ENCODE measurements at regions not wholly inside any gene's neighbourhood (a gene's known extent, or its start where the extent isn't known, plus 50 kb on each side); places are given as distances from the start of the nearest gene placed in this dataset.

DNA sequence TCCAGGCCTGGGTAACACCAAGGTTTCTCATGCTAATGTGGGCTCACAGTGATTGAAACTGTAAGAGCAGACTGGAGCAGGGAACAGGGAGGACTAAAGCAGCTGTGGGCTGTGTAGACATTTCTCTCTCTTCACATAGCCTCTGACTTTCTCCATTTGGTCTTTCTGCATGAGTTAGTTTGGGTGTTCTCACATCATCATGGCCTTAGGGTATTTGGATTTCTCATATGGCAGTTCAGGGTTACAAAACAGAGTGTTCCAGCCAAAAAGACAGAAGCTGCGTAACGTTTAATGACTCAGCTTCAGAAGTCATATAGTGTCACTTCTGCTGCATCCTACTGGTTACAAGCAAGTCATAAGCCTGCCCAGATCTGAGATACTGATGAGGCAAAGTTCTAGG, 52.0 kb upstream of the OSBPL8 start:
- Histone ChIP-seq H3K4me1 (ENCODE audit: control insufficient read depth, insufficient read depth, low read length) (peaks cover 6% of the 10 kb centered on the region; the same call in 1 of the 2 replicates), H3K9me3 (ENCODE audit: control insufficient read depth, insufficient read depth, low read depth, low read length) (no peaks in the 10 kb centered on the region), H3K4me3 (ENCODE audit: low read depth, low read length) (no peak overlapping the region), H3K27ac (ENCODE audit: extremely low read depth, low read depth, low read length) (no peak overlapping the region), H3K36me3 (ENCODE audit: control insufficient read depth in 2 of 2, insufficient read depth in 1 of 2, low read length in 2 of 2) (no peaks in the 10 kb centered on the region)
- POLR2A ChIA-PET, result no interaction called here
- CTCF ChIA-PET, result interaction anchor here (0.7 kb wide), 1 partner anchor 247 kb away, joined by 3 read pairs; no protein-coding TSS in a partner anchor
- TF ChIP-seq HOXC10 (CRISPR knock-in tag; IDR thresholded peaks at IDR 0.05), result no peak
- no peak for TF ChIP-seq ZNF10 (tag by site-specific recombination; IDR thresholded peaks at IDR 0.05)
- TF ChIP-seq ZNF792 (tag by site-specific recombination; IDR thresholded peaks at IDR 0.05), result no peak
- 0 out of 2 replicates have a peak, but pooled peaks have one; percentile 22 for TF ChIP-seq ZNF692 (tag by site-specific recombination; IDR thresholded peaks at IDR 0.05)
- TF ChIP-seq SETDB1 (IDR thresholded peaks at IDR 0.05; ENCODE audit: insufficient read length, low read length), result no peak
- TF ChIP-seq, protein P1, sequence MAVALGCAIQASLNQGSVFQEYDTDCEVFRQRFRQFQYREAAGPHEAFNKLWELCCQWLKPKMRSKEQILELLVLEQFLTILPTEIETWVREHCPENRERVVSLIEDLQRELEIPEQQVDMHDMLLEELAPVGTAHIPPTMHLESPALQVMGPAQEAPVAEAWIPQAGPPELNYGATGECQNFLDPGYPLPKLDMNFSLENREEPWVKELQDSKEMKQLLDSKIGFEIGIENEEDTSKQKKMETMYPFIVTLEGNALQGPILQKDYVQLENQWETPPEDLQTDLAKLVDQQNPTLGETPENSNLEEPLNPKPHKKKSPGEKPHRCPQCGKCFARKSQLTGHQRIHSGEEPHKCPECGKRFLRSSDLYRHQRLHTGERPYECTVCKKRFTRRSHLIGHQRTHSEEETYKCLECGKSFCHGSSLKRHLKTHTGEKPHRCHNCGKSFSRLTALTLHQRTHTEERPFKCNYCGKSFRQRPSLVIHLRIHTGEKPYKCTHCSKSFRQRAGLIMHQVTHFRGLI (tag by site-specific recombination; IDR thresholded peaks at IDR 0.05), result no peak
- TF ChIP-seq, protein P2, sequence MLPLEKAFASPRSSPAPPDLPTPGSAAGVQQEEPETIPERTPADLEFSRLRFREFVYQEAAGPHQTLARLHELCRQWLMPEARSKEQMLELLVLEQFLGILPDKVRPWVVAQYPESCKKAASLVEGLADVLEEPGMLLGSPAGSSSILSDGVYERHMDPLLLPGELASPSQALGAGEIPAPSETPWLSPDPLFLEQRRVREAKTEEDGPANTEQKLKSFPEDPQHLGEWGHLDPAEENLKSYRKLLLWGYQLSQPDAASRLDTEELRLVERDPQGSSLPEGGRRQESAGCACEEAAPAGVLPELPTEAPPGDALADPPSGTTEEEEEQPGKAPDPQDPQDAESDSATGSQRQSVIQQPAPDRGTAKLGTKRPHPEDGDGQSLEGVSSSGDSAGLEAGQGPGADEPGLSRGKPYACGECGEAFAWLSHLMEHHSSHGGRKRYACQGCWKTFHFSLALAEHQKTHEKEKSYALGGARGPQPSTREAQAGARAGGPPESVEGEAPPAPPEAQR (tag by site-specific recombination; IDR thresholded peaks at IDR 0.05), result no peak
- no peak for TF ChIP-seq ZSCAN23 (tag by site-specific recombination; IDR thresholded peaks at IDR 0.05)
- TF ChIP-seq ZNF776 (tag by site-specific recombination; IDR thresholded peaks at IDR 0.05; ENCODE audit: borderline replicate concordance), result no peak
- TF ChIP-seq ZNF785 (tag by site-specific recombination; IDR thresholded peaks at IDR 0.05), result no peak
- no peak for TF ChIP-seq KLF7 (tag by site-specific recombination; IDR thresholded peaks at IDR 0.05; ENCODE audit: borderline replicate concordance)
- no peak for TF ChIP-seq ZNF701 (tag by site-specific recombination; IDR thresholded peaks at IDR 0.05)
- TF ChIP-seq ZNF600 (tag by site-specific recombination; IDR thresholded peaks at IDR 0.05), result no peak
- TF ChIP-seq ZNF624 (tag by site-specific recombination; IDR thresholded peaks at IDR 0.05), result no peak
- TF ChIP-seq, protein P3, sequence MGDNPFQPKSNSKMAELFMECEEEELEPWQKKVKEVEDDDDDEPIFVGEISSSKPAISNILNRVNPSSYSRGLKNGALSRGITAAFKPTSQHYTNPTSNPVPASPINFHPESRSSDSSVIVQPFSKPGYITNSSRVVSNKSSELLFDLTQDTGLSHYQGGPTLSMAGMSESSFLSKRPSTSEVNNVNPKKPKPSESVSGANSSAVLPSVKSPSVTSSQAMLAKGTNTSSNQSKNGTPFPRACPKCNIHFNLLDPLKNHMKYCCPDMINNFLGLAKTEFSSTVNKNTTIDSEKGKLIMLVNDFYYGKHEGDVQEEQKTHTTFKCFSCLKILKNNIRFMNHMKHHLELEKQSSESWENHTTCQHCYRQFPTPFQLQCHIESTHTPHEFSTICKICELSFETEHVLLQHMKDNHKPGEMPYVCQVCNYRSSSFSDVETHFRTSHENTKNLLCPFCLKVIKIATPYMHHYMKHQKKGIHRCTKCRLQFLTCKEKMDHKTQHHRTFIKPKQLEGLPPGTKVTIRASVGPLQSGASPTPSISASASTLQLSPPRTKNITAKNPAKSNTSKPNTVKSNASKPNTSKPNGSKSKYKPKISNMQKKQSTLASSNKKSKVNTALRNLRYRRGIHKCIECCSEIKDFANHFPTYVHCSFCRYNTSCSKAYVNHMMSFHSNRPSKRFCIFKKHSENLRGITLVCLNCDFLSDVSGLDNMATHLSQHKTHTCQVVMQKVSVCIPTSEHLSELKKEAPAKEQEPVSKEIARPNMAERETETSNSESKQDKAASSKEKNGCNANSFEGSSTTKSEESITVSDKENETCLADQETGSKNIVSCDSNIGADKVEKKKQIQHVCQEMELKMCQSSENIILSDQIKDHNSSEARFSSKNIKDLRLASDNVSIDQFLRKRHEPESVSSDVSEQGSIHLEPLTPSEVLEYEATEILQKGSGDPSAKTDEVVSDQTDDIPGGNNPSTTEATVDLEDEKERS (tag by site-specific recombination; IDR thresholded peaks at IDR 0.05), result no peak
- 0 out of 2 replicates have a peak, but pooled peaks have one; percentile 35 for TF ChIP-seq ZNF660 (tag by site-specific recombination; IDR thresholded peaks at IDR 0.05)
- TF ChIP-seq FEZF1 (tag by site-specific recombination; IDR thresholded peaks at IDR 0.05), result peak; percentile 63
- no peak for TF ChIP-seq ZNF19 (tag by site-specific recombination; IDR thresholded peaks at IDR 0.05; ENCODE audit: low read depth)
- TF ChIP-seq ZNF184 (tag by site-specific recombination; IDR thresholded peaks at IDR 0.05), result no peak
- TF ChIP-seq YY1 (tag by site-specific recombination; IDR thresholded peaks at IDR 0.05), result no peak
- no peak for TF ChIP-seq ZBTB7A (tag by site-specific recombination; IDR thresholded peaks at IDR 0.05; ENCODE audit: low read depth)
- TF ChIP-seq OSR2 (tag by site-specific recombination; IDR thresholded peaks at IDR 0.05), result peak; percentile 62
- TF ChIP-seq PRDM1 (tag by site-specific recombination; IDR thresholded peaks at IDR 0.05), result no peak
- no peak for TF ChIP-seq ZNF555 (tag by site-specific recombination; conservative IDR thresholded peaks at IDR 0.05)
- TF ChIP-seq ZNF433 (tag by site-specific recombination; IDR thresholded peaks at IDR 0.05; ENCODE audit: low read depth), result no peak
- no peak for TF ChIP-seq ZNF223 (tag by site-specific recombination; IDR thresholded peaks at IDR 0.05)
- TF ChIP-seq, protein P4, sequence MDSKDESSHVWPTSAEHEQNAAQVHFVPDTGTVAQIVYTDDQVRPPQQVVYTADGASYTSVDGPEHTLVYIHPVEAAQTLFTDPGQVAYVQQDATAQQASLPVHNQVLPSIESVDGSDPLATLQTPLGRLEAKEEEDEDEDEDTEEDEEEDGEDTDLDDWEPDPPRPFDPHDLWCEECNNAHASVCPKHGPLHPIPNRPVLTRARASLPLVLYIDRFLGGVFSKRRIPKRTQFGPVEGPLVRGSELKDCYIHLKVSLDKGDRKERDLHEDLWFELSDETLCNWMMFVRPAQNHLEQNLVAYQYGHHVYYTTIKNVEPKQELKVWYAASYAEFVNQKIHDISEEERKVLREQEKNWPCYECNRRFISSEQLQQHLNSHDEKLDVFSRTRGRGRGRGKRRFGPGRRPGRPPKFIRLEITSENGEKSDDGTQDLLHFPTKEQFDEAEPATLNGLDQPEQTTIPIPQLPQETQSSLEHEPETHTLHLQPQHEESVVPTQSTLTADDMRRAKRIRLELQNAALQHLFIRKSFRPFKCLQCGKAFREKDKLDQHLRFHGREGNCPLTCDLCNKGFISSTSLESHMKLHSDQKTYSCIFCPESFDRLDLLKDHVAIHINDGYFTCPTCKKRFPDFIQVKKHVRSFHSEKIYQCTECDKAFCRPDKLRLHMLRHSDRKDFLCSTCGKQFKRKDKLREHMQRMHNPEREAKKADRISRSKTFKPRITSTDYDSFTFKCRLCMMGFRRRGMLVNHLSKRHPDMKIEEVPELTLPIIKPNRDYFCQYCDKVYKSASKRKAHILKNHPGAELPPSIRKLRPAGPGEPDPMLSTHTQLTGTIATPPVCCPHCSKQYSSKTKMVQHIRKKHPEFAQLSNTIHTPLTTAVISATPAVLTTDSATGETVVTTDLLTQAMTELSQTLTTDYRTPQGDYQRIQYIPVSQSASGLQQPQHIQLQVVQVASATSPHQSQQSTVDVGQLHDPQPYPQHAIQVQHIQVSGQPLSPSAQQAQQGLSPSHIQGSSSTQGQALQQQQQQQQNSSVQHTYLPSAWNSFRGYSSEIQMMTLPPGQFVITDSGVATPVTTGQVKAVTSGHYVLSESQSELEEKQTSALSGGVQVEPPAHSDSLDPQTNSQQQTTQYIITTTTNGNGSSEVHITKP (tag by site-specific recombination; IDR thresholded peaks at IDR 0.05), result 0 out of 2 replicates have a peak, but pooled peaks have one; percentile 17
- TF ChIP-seq KLF16 (tag by site-specific recombination; IDR thresholded peaks at IDR 0.05), result no peak
- no peak for TF ChIP-seq SCRT2 (tag by site-specific recombination; IDR thresholded peaks at IDR 0.05)
- TF ChIP-seq ZFP3 (tag by site-specific recombination; IDR thresholded peaks at IDR 0.05; ENCODE audit: low read depth), result no peak
